IMR-90 (cell line): ENCODE measurements at regions not wholly inside any gene's neighbourhood (a gene's known extent, or its start where the extent isn't known, plus 50 kb on each side); places are given as distances from the start of the nearest gene placed in this dataset.

Experiments used
- ATAC-seq: fragments of 200-7000 bp; cut with Tn5 transposase; 2 replicates; pipeline ENCODE4 v1.9.1; 2020; ENCODE audit warnings: low read depth, mild to moderate bottlenecking, moderate library complexity
- BruUV-seq: library from RNA; stranded (reverse); fragments of 400-500 nt; replicated peaks from 2 replicates; lab custom pipeline; 2021; lab: Mats Ljungman, UMichigan
- CTCF ChIA-PET: fragments of 300-600 bp; formaldehyde crosslinking; extraction: SDS; loops from one replicate; lab custom pipeline; 2021; ENCODE audit warnings: antibody characterized with exemption; lab: Yijun Ruan, JAX
- POLR2A ChIA-PET: fragments of 300-600 bp; sonication (Branson Sonifier 250); formaldehyde crosslinking; loops from one replicate; lab custom pipeline; 2022; ENCODE audit warnings: antibody characterized with exemption; ENCODE audit not compliant: unreplicated experiment; lab: Charles Lee
- DNase-seq: peaks from one replicate; pipeline ENCODE4 v3.0.0; 2013
- H2AFZ ChIP-seq: replicated peaks from 2 replicates; pipeline ENCODE3; 2013; ENCODE audit warnings: low read length, mild to moderate bottlenecking; ENCODE audit not compliant: poor library complexity
- H2AK5ac ChIP-seq: 2 replicates; pipeline ENCODE4 v1.6.1; 2013; ENCODE audit warnings: low read depth, low read length, inconsistent platforms
- H2AK9ac ChIP-seq: replicated peaks from 2 replicates; pipeline ENCODE3; 2013; ENCODE audit warnings: mild to moderate bottlenecking, low read depth, low read length, moderate library complexity; ENCODE audit not compliant: poor library complexity
- H2BK120ac ChIP-seq: 2 replicates; pipeline ENCODE4 v1.6.1; 2013; ENCODE audit warnings: low read depth, low read length, inconsistent platforms
- H2BK15ac ChIP-seq: 3 replicates; pipeline ENCODE4 v1.6.1; 2013; ENCODE audit warnings: low read depth, low read length, inconsistent platforms
- H2BK20ac ChIP-seq: 2 replicates; pipeline ENCODE4 v1.6.1; 2013; ENCODE audit warnings: low read depth, mild to moderate bottlenecking, inconsistent platforms, low read length, moderate library complexity
- H2BK5ac ChIP-seq: 2 replicates; pipeline ENCODE4 v1.6.1; 2013; ENCODE audit warnings: mild to moderate bottlenecking, low read depth, low read length, inconsistent platforms; ENCODE audit not compliant: poor library complexity, severe bottlenecking
- H3K14ac ChIP-seq: replicated peaks from 2 replicates; pipeline ENCODE4 v1.6.1; 2013; ENCODE audit warnings: low read depth, low read length, inconsistent platforms
- H3K18ac ChIP-seq: 2 replicates; pipeline ENCODE4 v1.6.1; 2013; ENCODE audit warnings: low read depth, low read length, control low read depth
- H3K23ac ChIP-seq: 2 replicates; pipeline ENCODE4 v1.6.1; 2013; ENCODE audit warnings: low read depth, low read length, inconsistent platforms
- H3K27ac ChIP-seq: 2 replicates; pipeline ENCODE4 v1.5.1; 2013; ENCODE audit warnings: mild to moderate bottlenecking, control low read depth, low read length; ENCODE audit not compliant: insufficient read depth
- H3K27me3 ChIP-seq: 2 replicates; pipeline ENCODE4 v1.6.1; 2013; ENCODE audit warnings: low read length; ENCODE audit not compliant: control insufficient read depth, insufficient read depth
- H3K36me3 ChIP-seq: 2 replicates; pipeline ENCODE4 v1.6.1; 2013; ENCODE audit warnings: low read length, mixed read lengths; ENCODE audit not compliant: control insufficient read depth, insufficient read depth
- H3K4ac ChIP-seq: 2 replicates; pipeline ENCODE4 v1.6.1; 2013; ENCODE audit warnings: low read depth, low read length, inconsistent platforms
- H3K4me1 ChIP-seq: 2 replicates; pipeline ENCODE4 v1.6.1; 2013; ENCODE audit warnings: low read length, mixed read lengths; ENCODE audit not compliant: control insufficient read depth, insufficient read depth
- H3K4me2 ChIP-seq: 2 replicates; pipeline ENCODE4 v1.6.1; 2013; ENCODE audit warnings: low read depth, mild to moderate bottlenecking, control low read depth, low read length, moderate library complexity
- H3K4me3 ChIP-seq: 2 replicates; pipeline ENCODE4 v1.5.1; 2013; ENCODE audit warnings: low read depth, mild to moderate bottlenecking, control low read depth, low read length, moderate library complexity; ENCODE audit not compliant: insufficient read depth
- H3K56ac ChIP-seq: 2 replicates; pipeline ENCODE4 v1.6.1; 2013; ENCODE audit warnings: low read length, inconsistent platforms; ENCODE audit not compliant: insufficient read depth; ENCODE audit errors: extremely low read depth
- H3K79me1 ChIP-seq, 2 experiments: 2 replicates each; pipeline ENCODE4 v1.6.1; 2013; ENCODE audit warnings: low read length in 2 of 2, inconsistent platforms in 1 of 2, low read depth in 1 of 2
- H3K9ac ChIP-seq: 2 replicates; pipeline ENCODE4 v1.6.1; 2013; ENCODE audit warnings: low read depth, low read length, control low read depth
- H3K9me1 ChIP-seq: 2 replicates; pipeline ENCODE4 v1.6.1; 2013; ENCODE audit warnings: low read length, inconsistent platforms; ENCODE audit not compliant: insufficient read depth
- H3K9me3 ChIP-seq: 2 replicates; pipeline ENCODE4 v1.6.1; 2013; ENCODE audit warnings: low read length; ENCODE audit not compliant: control insufficient read depth, insufficient read depth
- H4K20me1 ChIP-seq: 2 replicates; pipeline ENCODE4 v1.6.1; 2013; ENCODE audit warnings: low read length, inconsistent platforms; ENCODE audit not compliant: insufficient read depth
- H4K5ac ChIP-seq: 2 replicates; pipeline ENCODE4 v1.6.1; 2013; ENCODE audit warnings: mild to moderate bottlenecking, low read depth, low read length, control low read depth
- H4K8ac ChIP-seq, 2 experiments: 2 replicates each; pipeline ENCODE4 v1.6.1; 2013; ENCODE audit warnings: low read depth in 2 of 2, low read length in 2 of 2, control low read depth in 1 of 2, inconsistent platforms in 1 of 2
- H4K91ac ChIP-seq: 2 replicates; pipeline ENCODE4 v1.6.1; 2013; ENCODE audit warnings: low read depth, low read length, inconsistent platforms; ENCODE audit not compliant: insufficient read depth
- BHLHE40 ChIP-seq: fragments of 150-350 bp; IDR thresholded peaks from 2 replicates; pipeline ENCODE4 v1.6.1; 2016; ENCODE audit warnings: mild to moderate bottlenecking, low read depth, low read length
- CHD1 ChIP-seq: IDR thresholded peaks from 2 replicates; pipeline ENCODE4 v1.6.1; 2012; ENCODE audit warnings: low read depth, low read length, improper control_type of control experiment
- CTCF ChIP-seq: conservative IDR thresholded peaks from 2 replicates; pipeline ENCODE4 v1.5.1; 2012; ENCODE audit warnings: mild to moderate bottlenecking, low read depth, low read length, improper control_type of control experiment
- ELK1 ChIP-seq: fragments of 150-350 bp; IDR thresholded peaks from 2 replicates; pipeline ENCODE4 v1.6.1; 2016; ENCODE audit warnings: low read depth, mild to moderate bottlenecking, low read length, moderate library complexity, borderline replicate concordance
- FOS ChIP-seq: fragments of 150-350 bp; IDR thresholded peaks from 2 replicates; pipeline ENCODE4 v1.6.1; 2016; ENCODE audit warnings: low read depth, low read length
- MAFK ChIP-seq: IDR thresholded peaks from 2 replicates; pipeline ENCODE4 v1.6.1; 2012; ENCODE audit warnings: low read depth, low read length, improper control_type of control experiment
- MAZ ChIP-seq: IDR thresholded peaks from 2 replicates; pipeline ENCODE4 v1.6.1; 2012; ENCODE audit warnings: low read depth, mild to moderate bottlenecking, low read length, improper control_type of control experiment, moderate library complexity, borderline replicate concordance
- MXI1 ChIP-seq: IDR thresholded peaks from 2 replicates; pipeline ENCODE4 v1.6.1; 2012; ENCODE audit warnings: low read depth, mild to moderate bottlenecking, low read length, moderate library complexity, borderline replicate concordance
- NFE2L2 ChIP-seq: fragments of 150-350 bp; IDR thresholded peaks from 2 replicates; pipeline ENCODE4 v1.6.1; 2016; ENCODE audit warnings: low read depth, mild to moderate bottlenecking, low read length
- POLR2A ChIP-seq: IDR thresholded peaks from 2 replicates; pipeline ENCODE4 v1.6.1; 2012; ENCODE audit warnings: mild to moderate bottlenecking, low read depth, low read length
- RAD21 ChIP-seq: IDR thresholded peaks from 2 replicates; pipeline ENCODE4 v1.6.1; 2012; ENCODE audit warnings: low read length, improper control_type of control experiment
- RFX5 ChIP-seq: IDR thresholded peaks from 2 replicates; pipeline ENCODE4 v1.8.0; 2012; ENCODE audit warnings: low read depth, mild to moderate bottlenecking, low read length, moderate library complexity
- SMC3 ChIP-seq: fragments of 150-350 bp; IDR thresholded peaks from 2 replicates; pipeline ENCODE4 v1.6.1; 2016; ENCODE audit warnings: low read depth, mild to moderate bottlenecking, antibody characterized with exemption, low read length, moderate library complexity
- USF2 ChIP-seq: fragments of 150-350 bp; IDR thresholded peaks from 2 replicates; pipeline ENCODE4 v1.6.1; 2017; ENCODE audit warnings: mild to moderate bottlenecking, antibody characterized with exemption, low read length, low read depth
- WGBS, 2 experiments: methylation state at CpG; one replicate each; pipeline versions ENCODE4 v1.1.5 to v1.1.7; 2013; ENCODE audit warnings: missing lambda C conversion rate in 2 of 2; ENCODE audit not compliant: insufficient read length in 1 of 2; ENCODE audit errors: extremely low coverage in 2 of 2; 5-methylcytosine and 5-hydroxymethylcytosine counted together
- dilution Hi-C: fragments of 300-500 bp; cut with HindIII; formaldehyde crosslinking; loops from one replicate; pipeline ENCODE4 v1.14.3; 2018; ENCODE audit warnings: low sequenced_read_pairs; ENCODE audit not compliant: unreplicated experiment
- in situ Hi-C: fragments of 300-500 bp; cut with MboI; formaldehyde crosslinking; loops from 3 replicates; pipeline ENCODE4 v1.14.3; 2019; ENCODE audit warnings: low sequenced_read_pairs, inconsistent platforms, mixed read lengths
- intact Hi-C: fragments of 100-400 bp; cut with micrococcal nuclease; formaldehyde crosslinking; loops from 2 replicates; pipeline ENCODE4 v1.10.0; 2022

- Histone ChIP-seq H3K4me1 (no peaks in the 10 kb centered on the region), H4K91ac (no peak overlapping the region), H2AK5ac (no peak overlapping the region), H3K4ac (no peak overlapping the region), H3K14ac (no peak overlapping the region), H3K36me3 (no peaks in the 10 kb centered on the region), H3K79me1 (no peaks in the 10 kb centered on the region), H4K20me1 (no peaks in the 10 kb centered on the region), H2BK20ac (no peak overlapping the region), H4K8ac (no peak overlapping the region), H3K18ac (no peak overlapping the region), H4K5ac (no peak overlapping the region), H3K9ac (no peak overlapping the region), H3K4me2 (no peak overlapping the region), H2BK15ac (no peak overlapping the region), H2BK120ac (no peak overlapping the region), H3K23ac (no peak overlapping the region), H3K4me3 (no peak overlapping the region), H3K27me3 (no peaks in the 10 kb centered on the region), H3K56ac (no peak overlapping the region), H2AFZ (no peak overlapping the region), H3K27ac (no peak overlapping the region), H3K9me1 (no peaks in the 10 kb centered on the region), H2BK5ac (no peak overlapping the region), H2AK9ac (no peak overlapping the region), H3K9me3 (no peaks in the 10 kb centered on the region; the same call in 1 of the 2 replicates)
- dilution Hi-C loops (no loop called here), in situ Hi-C loops (no loop called here), intact Hi-C loops (no loop called here)
- TF ChIP-seq MAFK: no peak
- TF ChIP-seq MAZ: no peak
- TF ChIP-seq MXI1: no peak
- TF ChIP-seq RAD21: no peak
- no peak for TF ChIP-seq POLR2A
- TF ChIP-seq ELK1: no peak
- no peak for TF ChIP-seq CHD1
- TF ChIP-seq RFX5: no peak
- TF ChIP-seq CTCF: no peak
- no peak for TF ChIP-seq NFE2L2
- no peak for TF ChIP-seq FOS
- no peak for TF ChIP-seq SMC3
- no peak for TF ChIP-seq BHLHE40
- TF ChIP-seq USF2: no peak
- 80% methylated on average over 1 of the region's 15 CpGs; no CpG with 5 or more reads in 1 of the 2 experiments for WGBS, 2 experiments
- DNase-seq (no peak), ATAC-seq (no peak)
- no TSS peak for BruUV-seq
- CTCF ChIA-PET: no interaction called here
- POLR2A ChIA-PET: no interaction called here
Measured at GRCh38 chr20:22430154-22430745, 154.1 kb downstream of the FOXA2 start.
